HG03159 (cell line): ENCODE measurements at regions not wholly inside any gene's neighbourhood (a gene's known extent, or its start where the extent isn't known, plus 50 kb on each side); places are given as distances from the start of the nearest gene placed in this dataset.
"Not testable (repeated sequence)": the region's sequence is repeated elsewhere in the genome, so short reads cannot be mapped to it uniquely, and the experiment has no call there.

Experiments
- ATAC-seq: cut with Tn5 transposase; IDR thresholded peaks from one replicate; pipeline ENCODE4 v1.9.1; 2021; ENCODE audit warnings: mild to moderate bottlenecking, moderate library complexity; ENCODE audit not compliant: unreplicated experiment

DNA sequence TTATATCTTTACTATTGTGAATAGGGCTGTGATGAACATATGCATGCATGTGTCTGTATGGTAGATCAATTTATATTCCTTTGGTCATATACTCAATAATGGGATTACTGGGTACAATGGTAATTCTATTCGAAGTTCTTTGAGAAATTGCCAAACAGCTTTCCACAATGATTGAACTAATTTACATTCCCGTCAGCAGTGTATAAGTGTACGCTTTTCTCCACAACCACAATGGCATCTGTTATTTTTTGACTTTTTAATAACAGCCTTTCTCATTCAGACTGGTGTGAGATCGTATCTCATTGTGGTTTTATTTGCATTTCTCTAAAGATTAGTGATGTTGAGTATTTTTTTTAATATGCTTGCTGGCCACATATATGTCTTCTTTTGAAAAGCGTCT lies 439.4 kb upstream of the KLHL4 start:
- no peak for ATAC-seq

DNA sequence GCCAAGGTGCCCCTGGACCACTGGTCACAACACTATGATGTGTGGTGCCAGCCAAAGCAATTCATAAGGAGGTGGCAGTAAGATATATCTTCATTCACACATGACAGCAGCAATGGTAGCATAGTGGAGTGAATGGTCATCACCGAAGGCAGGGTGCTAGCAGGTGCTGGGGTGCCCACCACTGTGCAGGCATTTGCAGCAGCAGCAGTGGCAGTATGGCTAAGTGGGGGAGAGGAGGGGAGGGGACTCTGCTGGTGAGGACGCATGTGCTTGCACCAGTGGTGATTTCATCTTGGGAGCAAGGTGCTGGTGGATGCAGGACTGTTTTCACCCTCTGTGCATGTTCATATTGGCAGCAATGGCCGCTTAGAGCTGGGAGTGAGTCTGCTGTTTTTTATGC lies 419.1 kb upstream of the KLHL4 start:
- no peak for ATAC-seq

DNA sequence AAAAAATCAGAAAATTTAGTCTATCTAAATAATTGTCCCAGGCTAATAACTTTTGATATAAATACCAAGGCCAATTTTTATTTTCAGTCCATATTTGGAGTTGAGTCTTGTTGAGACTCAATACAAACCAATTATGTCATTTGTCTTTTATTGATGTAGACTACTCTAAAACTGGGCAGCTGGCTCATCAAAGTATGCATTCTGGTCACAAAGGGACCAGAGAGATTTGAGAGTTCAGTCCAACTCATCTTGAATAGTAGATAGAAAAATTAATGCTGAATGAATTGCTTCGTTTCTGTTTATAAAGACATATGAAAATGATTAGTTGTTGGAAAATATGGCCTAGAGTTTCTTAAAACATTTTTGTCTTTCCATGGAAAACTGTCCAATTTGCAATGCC lies 412.5 kb upstream of the KLHL4 start:
- no peak for ATAC-seq

DNA sequence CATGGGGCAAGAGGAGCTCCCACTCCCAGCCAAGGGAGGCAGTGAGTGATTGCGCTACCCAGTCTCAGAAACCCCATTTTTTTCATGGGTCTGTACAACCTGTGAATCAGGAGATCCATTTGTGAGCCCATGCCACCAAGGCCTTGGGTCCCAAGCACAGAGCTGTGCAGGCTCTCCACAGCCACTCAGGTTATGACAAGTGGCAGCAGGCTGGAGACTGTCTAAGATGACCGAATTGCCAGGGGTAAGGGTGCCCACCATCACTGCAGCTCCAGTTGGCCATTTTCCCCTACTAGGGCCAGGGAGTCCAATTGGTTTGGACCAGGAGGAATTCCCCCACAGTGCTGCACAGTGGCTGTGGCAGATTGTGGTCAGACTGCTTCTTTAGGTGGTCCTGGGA lies 407.5 kb upstream of the KLHL4 start:
- ATAC-seq: no peak

DNA sequence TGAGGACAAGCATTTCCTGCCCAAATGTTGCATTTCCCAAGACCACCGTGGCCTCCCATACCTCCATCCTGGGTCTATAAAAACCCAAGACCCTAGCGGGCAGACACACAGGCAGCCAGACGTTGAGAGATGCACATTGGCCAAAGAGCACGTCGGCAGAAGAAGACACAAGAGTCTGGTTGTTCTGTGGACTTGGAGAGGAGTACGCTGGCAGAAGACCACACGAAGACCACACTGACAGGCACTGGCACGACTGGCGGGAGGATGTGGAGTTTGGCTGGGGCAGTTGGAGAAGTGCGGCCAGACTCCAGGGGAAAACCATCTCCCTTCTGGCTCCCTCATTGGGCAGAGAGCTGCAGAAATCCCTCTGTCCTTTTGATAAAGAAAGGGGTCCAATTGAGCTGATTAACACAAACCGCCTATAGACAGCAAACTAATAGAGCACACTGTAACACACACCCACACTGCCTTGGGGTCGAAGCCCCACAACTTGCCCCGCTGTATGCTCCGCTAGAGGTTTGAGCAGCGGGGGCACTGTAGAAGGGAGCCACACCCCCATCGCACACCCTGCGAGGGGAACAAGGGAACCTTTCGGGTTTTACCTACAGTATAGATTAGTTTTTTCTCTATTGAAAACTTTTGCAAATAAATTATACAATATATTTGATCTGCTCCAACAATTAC lies 376.7 kb upstream of the KLHL4 start:
- no peak for ATAC-seq

DNA sequence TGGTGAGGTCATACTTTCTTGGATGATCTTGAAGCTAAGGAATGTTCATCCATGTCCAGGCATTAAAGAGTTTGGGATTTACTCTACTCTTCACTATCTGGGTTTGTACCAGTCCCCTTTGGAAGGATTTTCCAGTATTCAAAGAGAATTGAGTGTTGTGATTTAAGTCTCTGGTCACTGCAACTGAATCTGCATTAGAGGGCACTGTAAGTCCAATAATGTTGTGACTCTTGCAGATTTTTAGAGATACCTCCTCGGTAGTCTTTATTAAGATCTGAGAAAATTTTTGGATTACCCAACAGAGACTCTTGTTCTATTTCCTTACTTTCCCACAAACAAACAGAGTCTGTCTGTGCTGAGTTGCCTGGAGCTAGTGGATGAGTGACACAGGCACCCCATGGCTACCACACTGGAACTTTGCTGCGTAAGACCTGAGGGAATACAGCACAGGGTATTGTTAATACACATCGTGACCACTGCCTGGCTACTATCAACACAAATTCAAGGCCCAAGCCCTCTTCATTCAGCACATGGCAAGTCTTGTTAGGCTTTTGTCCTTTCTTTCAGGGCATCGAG lies 357.1 kb upstream of the KLHL4 start:
- no peak for ATAC-seq

DNA sequence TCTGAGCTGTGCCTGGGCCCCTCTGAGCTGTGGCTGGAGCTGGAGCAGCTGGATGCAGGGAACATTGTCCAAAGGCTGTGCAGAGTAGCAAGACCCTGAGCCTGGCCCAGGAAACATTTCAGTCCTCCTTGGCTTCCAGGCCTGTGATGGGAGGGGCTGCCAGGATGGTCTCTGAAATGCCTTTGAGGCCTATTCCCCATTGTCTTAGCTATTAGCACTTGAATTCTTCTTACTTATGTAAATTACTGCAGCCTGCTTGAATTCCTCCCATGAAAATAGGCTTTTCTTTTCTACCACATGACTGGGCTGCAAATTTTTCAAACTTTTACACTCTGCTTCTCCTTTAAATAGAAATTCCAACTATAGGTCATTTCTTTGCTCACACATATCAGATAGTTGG lies 349.8 kb upstream of the KLHL4 start:
- no peak for ATAC-seq

DNA sequence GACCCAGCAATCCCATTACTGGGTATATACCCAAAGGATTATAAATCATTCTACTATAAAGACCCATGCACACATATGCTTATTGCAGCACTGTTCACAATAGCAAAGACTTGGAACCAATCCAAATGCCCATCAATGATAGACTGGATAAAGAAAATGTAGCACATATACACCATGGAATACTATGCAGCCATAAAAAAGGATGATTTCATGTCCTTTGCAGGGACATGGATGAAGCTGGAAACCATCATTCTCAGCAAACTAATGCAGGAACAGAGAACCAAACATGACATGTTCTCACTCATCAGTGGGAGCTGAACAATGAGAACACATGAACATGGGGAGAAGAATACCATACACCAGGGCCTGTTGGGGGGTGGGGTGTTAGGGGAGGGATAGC lies 339.6 kb upstream of the KLHL4 start:
- ATAC-seq: not testable (repeated sequence)
